HCT116 (cell line): ENCODE measurements at regions not wholly inside any gene's neighbourhood (a gene's known extent, or its start where the extent isn't known, plus 50 kb on each side); places are given as distances from the start of the nearest gene placed in this dataset.

ENCODE experiments used
- ATAC-seq: fragments of 200-7000 bp; cut with Tn5 transposase; 2 replicates; pipeline ENCODE4 v1.9.1; 2020; ENCODE audit warnings: mild to moderate bottlenecking, moderate library complexity
- BruUV-seq: library from RNA; stranded (reverse); fragments of 400-500 nt; replicated peaks from 2 replicates; lab custom pipeline; 2021; lab: Mats Ljungman, UMichigan
- CTCF ChIA-PET: fragments of 300-600 bp; sonication (Branson Sonifier 250); formaldehyde crosslinking; loops from one replicate; lab custom pipeline; 2021; ENCODE audit warnings: antibody characterized with exemption; lab: Charles Lee
- POLR2A ChIA-PET: fragments of 300-600, 350-600 bp; sonication (Branson Sonifier 250); formaldehyde crosslinking; loops from one replicate; lab custom pipeline; 2021; ENCODE audit warnings: antibody characterized with exemption; lab: Charles Lee
- RAD21 ChIA-PET, 2 experiments: fragments of 300-600 bp; sonication (Branson Sonifier 250); formaldehyde crosslinking; loops; one replicate each; lab custom pipeline; 2023; ENCODE audit warnings: low total read pairs in 2 of 2; ENCODE audit not compliant: uncharacterized antibody in 2 of 2, unreplicated experiment in 2 of 2, low non-redundant PET in 1 of 2; lab: Charles Lee
- DNase-seq: peaks from one replicate; pipeline ENCODE4 v3.0.0-alpha.2; 2010; ENCODE audit warnings: low read depth, low spot score
- H2AFZ ChIP-seq: fragments of 200-600 bp; shearing (Covaris generic), sonication (generic); 2 replicates; pipeline ENCODE4 v1.6.1; 2017; ENCODE audit warnings: low read depth, mixed run types, mixed read lengths, antibody characterized with exemption, low read length; ENCODE audit not compliant: poor library complexity, severe bottlenecking
- H3K27ac ChIP-seq: 2 replicates; pipeline ENCODE4 v1.5.1; 2012; ENCODE audit warnings: low read depth, low read length
- H3K27me3 ChIP-seq: fragments of 200-600 bp; sonication (generic); 2 replicates; pipeline ENCODE4 v1.6.1; 2016; ENCODE audit warnings: mixed run types, low read length, mixed read lengths; ENCODE audit not compliant: insufficient read depth
- H3K36me3 ChIP-seq, 2 experiments: fragments of 200-500 bp in 1 of 2; fragments of 200-600 bp in 1 of 2; sonication (Bioruptor generic) in 1 of 2; sonication (generic) in 1 of 2; 2 replicates each; pipeline versions ENCODE4 v1.5.1 to v1.6.1; 2014 to 2016; ENCODE audit warnings: low read length in 2 of 2, inconsistent platforms in 1 of 2, mixed read lengths in 1 of 2, mixed run types in 1 of 2; ENCODE audit not compliant: insufficient read depth in 2 of 2, control insufficient read depth in 1 of 2
- H3K4me1 ChIP-seq, 2 experiments: fragments of 200-600 bp in 1 of 2; sonication (generic) in 1 of 2; 2 replicates each; pipeline versions ENCODE4 v1.5.1 to v1.6.1; 2012 to 2017; ENCODE audit warnings: low read length in 2 of 2, inconsistent platforms in 1 of 2, mild to moderate bottlenecking in 1 of 2, mixed read lengths in 1 of 2, mixed run types in 1 of 2, moderate library complexity in 1 of 2; ENCODE audit not compliant: insufficient read depth in 2 of 2, control insufficient read depth in 1 of 2
- H3K4me2 ChIP-seq: fragments of 200-600 bp; sonication (generic); 2 replicates; pipeline ENCODE4 v1.6.1; 2017; ENCODE audit warnings: mixed run types, low read length, mixed read lengths
- H3K4me3 ChIP-seq, 2 experiments: fragments of 200-600 bp in 1 of 2; sonication (generic) in 1 of 2; replicated peaks in 1 of 2; 2 replicates each; pipeline ENCODE4 v1.5.1; 2011 to 2016; ENCODE audit warnings: low read length in 2 of 2, control low read depth in 1 of 2, low read depth in 1 of 2, mild to moderate bottlenecking in 1 of 2, mixed read lengths in 1 of 2, mixed run types in 1 of 2
- H3K79me2 ChIP-seq: fragments of 200-600 bp; sonication (generic); 2 replicates; pipeline ENCODE4 v1.6.1; 2017; ENCODE audit warnings: mild to moderate bottlenecking, mixed run types, low read length, moderate library complexity, mixed read lengths; ENCODE audit not compliant: insufficient read depth
- H3K9ac ChIP-seq: fragments of 200-600 bp; sonication (generic); 2 replicates; pipeline ENCODE4 v1.6.1; 2016; ENCODE audit warnings: low read length, mixed read lengths
- H3K9me2 ChIP-seq: fragments of 200-600 bp; sonication (generic), shearing (Covaris generic); 2 replicates; pipeline ENCODE4 v1.6.1; 2017; ENCODE audit warnings: mixed run types, mild to moderate bottlenecking, moderate library complexity; ENCODE audit not compliant: insufficient read depth
- H3K9me3 ChIP-seq, 2 experiments: fragments of 200-500 bp in 1 of 2; fragments of 200-600 bp in 1 of 2; sonication (Bioruptor generic) in 1 of 2; sonication (generic) in 1 of 2; 2 replicates each; pipeline ENCODE4 v1.6.1; 2014 to 2017; ENCODE audit warnings: low read length in 2 of 2, mixed read lengths in 2 of 2, inconsistent platforms in 1 of 2, low read depth in 1 of 2, mild to moderate bottlenecking in 1 of 2, mixed run types in 1 of 2, moderate library complexity in 1 of 2; ENCODE audit not compliant: control insufficient read depth in 1 of 2, insufficient read depth in 1 of 2
- H4K20me1 ChIP-seq: fragments of 200-600 bp; sonication (generic), shearing (Covaris generic); 2 replicates; pipeline ENCODE4 v1.6.1; 2017; ENCODE audit warnings: mixed run types, mild to moderate bottlenecking, moderate library complexity; ENCODE audit not compliant: insufficient read depth
- ATF3 ChIP-seq: IDR thresholded peaks from 2 replicates; pipeline ENCODE4 v1.6.1; 2012
- CBX3 ChIP-seq: IDR thresholded peaks from 2 replicates; pipeline ENCODE4 v1.6.1; 2012; ENCODE audit warnings: low read depth
- CTCF ChIP-seq, 3 experiments: fragments of 200-600 bp in 1 of 3; sonication (generic) in 1 of 3; IDR thresholded peaks in 2 of 3; conservative IDR thresholded peaks in 1 of 3; 2 replicates each; pipeline ENCODE4 v1.5.1; 2012 to 2017; ENCODE audit warnings: low read depth in 2 of 3, low read length in 2 of 3, antibody characterized with exemption in 1 of 3, borderline replicate concordance in 1 of 3, control low read depth in 1 of 3, mild to moderate bottlenecking in 1 of 3, mixed read lengths in 1 of 3, mixed run types in 1 of 3, moderate library complexity in 1 of 3; ENCODE audit not compliant: insufficient read depth in 1 of 3
- EGR1 ChIP-seq: IDR thresholded peaks from 2 replicates; pipeline ENCODE4 v1.6.1; 2012; ENCODE audit warnings: low read depth
- ELF1 ChIP-seq: IDR thresholded peaks from 2 replicates; pipeline ENCODE4 v1.6.1; 2012; ENCODE audit warnings: low read depth, borderline replicate concordance
- EZH2 ChIP-seq: fragments of 200-600 bp; sonication (generic); IDR thresholded peaks from 2 replicates; pipeline ENCODE4 v1.6.1; 2017; ENCODE audit warnings: antibody characterized with exemption, mixed run types
- EZH2phosphoT487 ChIP-seq: fragments of 200-600 bp; IDR thresholded peaks from 2 replicates; pipeline ENCODE4 v1.6.1; 2018; ENCODE audit warnings: antibody characterized with exemption, borderline replicate concordance
- JUND ChIP-seq: IDR thresholded peaks from 2 replicates; pipeline ENCODE4 v1.6.1; 2012
- MAX ChIP-seq: IDR thresholded peaks from 2 replicates; pipeline ENCODE4 v1.6.1; 2012
- POLR2A ChIP-seq: IDR thresholded peaks from 2 replicates; pipeline ENCODE4 v1.7.0; 2011; ENCODE audit warnings: borderline replicate concordance; ENCODE audit not compliant: insufficient read depth, insufficient read length; ENCODE audit errors: extremely low read depth
- POLR2AphosphoS5 ChIP-seq: IDR thresholded peaks from 2 replicates; pipeline ENCODE4 v1.6.1; 2011; ENCODE audit warnings: mild to moderate bottlenecking, low read depth, low read length, moderate library complexity
- RAD21 ChIP-seq: IDR thresholded peaks from 2 replicates; pipeline ENCODE4 v1.6.1; 2012; ENCODE audit warnings: low read depth, mild to moderate bottlenecking
- SIN3A ChIP-seq: IDR thresholded peaks from 2 replicates; pipeline ENCODE4 v1.6.1; 2012; ENCODE audit warnings: low read depth
- SP1 ChIP-seq: IDR thresholded peaks from 2 replicates; pipeline ENCODE4 v1.6.1; 2012; ENCODE audit warnings: low read depth
- SRF ChIP-seq: IDR thresholded peaks from 2 replicates; pipeline ENCODE4 v1.6.1; 2012; ENCODE audit warnings: low read depth
- YY1 ChIP-seq: IDR thresholded peaks from 2 replicates; pipeline ENCODE4 v1.6.1; 2011; ENCODE audit warnings: low read length, low read depth, moderate library complexity, mild to moderate bottlenecking; ENCODE audit not compliant: insufficient replicate concordance; ENCODE audit errors: extremely low read depth
- ZFX ChIP-seq: fragments of 450-650 bp; IDR thresholded peaks from 2 replicates; pipeline ENCODE4 v1.6.1; 2017
- ZNF274 ChIP-seq: fragments of 200-500 bp; sonication (Bioruptor generic); IDR thresholded peaks from 2 replicates; pipeline ENCODE4 v1.6.1; 2014; ENCODE audit warnings: mild to moderate bottlenecking, low read depth, low read length, inconsistent platforms
- intact Hi-C: fragments of 100-400 bp; cut with micrococcal nuclease; formaldehyde crosslinking; loops from 2 replicates; pipeline ENCODE4 v1.10.0; 2022
- TF ChIP-seq, protein P1 (sequence below): IDR thresholded peaks from 2 replicates; pipeline ENCODE4 v1.6.1; 2012; ENCODE audit warnings: low read depth

DNA sequence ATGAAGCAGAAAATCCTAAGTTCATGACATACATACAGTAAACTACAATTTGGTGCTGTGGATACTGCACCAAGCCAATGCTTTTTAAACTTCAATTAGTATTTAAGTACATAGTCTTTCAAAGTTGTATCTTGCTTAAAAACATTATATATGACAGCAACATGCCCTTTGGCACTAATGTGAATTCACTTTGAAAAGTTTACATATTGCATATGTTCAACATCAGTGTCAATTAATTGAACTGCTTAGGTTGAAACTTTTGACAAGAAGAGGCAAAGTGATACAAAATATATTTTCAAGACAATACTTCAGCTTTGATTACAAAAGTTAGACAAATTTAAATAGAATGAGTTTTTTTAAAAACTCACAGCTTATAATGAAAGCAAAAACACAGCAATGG, 119.4 kb upstream of the ROBO2 start:
- no peak overlapping the region for H3K4me2 ChIP-seq
- no peak overlapping the region for H3K9ac ChIP-seq
- H3K4me1 ChIP-seq: no peaks in the 10 kb centered on the region
- no peak overlapping the region for H2AFZ ChIP-seq
- intact Hi-C loops: no loop called here
- ChIA-PET POLR2A (no interaction called here), RAD21 (no interaction called here), CTCF (no interaction called here)
- DNase-seq (no peak), ATAC-seq (no peak)
- no peaks in the 10 kb centered on the region for H3K9me2 ChIP-seq
- BruUV-seq: no TSS peak
- no peak overlapping the region for H3K27ac ChIP-seq
- no peaks in the 10 kb centered on the region for H3K79me2 ChIP-seq
- H3K9me3 ChIP-seq: peaks cover 4 to 36% of the 10 kb centered on the region in 2 experiments; a peak in 2 of 4 replicates
- no peaks in the 10 kb centered on the region for H4K20me1 ChIP-seq
- H3K4me3 ChIP-seq: no peak overlapping the region
- H3K36me3 ChIP-seq: no peaks in the 10 kb centered on the region
- no peaks in the 10 kb centered on the region for H3K27me3 ChIP-seq
- no peak for TF ChIP-seq EZH2phosphoT487
- TF ChIP-seq EZH2: no peak
- no peak for TF ChIP-seq EGR1
- no peak for TF ChIP-seq CTCF (IDR thresholded peaks at IDR 0.05 in 2 of 3, conservative IDR thresholded peaks at IDR 0.05 in 1 of 3; ENCODE audit: borderline replicate concordance in 1 of 3, insufficient read depth in 1 of 3, low read depth in 2 of 3, low read length in 2 of 3)
- TF ChIP-seq ATF3: no peak
- TF ChIP-seq MAX: no peak
- TF ChIP-seq CBX3: no peak
- TF ChIP-seq ELF1: no peak
- TF ChIP-seq JUND: no peak
- TF ChIP-seq POLR2AphosphoS5: no peak
- no peak for TF ChIP-seq SRF
- no peak for TF ChIP-seq ZFX
- TF ChIP-seq SIN3A: no peak
- no peak for TF ChIP-seq YY1
- TF ChIP-seq, protein P1, sequence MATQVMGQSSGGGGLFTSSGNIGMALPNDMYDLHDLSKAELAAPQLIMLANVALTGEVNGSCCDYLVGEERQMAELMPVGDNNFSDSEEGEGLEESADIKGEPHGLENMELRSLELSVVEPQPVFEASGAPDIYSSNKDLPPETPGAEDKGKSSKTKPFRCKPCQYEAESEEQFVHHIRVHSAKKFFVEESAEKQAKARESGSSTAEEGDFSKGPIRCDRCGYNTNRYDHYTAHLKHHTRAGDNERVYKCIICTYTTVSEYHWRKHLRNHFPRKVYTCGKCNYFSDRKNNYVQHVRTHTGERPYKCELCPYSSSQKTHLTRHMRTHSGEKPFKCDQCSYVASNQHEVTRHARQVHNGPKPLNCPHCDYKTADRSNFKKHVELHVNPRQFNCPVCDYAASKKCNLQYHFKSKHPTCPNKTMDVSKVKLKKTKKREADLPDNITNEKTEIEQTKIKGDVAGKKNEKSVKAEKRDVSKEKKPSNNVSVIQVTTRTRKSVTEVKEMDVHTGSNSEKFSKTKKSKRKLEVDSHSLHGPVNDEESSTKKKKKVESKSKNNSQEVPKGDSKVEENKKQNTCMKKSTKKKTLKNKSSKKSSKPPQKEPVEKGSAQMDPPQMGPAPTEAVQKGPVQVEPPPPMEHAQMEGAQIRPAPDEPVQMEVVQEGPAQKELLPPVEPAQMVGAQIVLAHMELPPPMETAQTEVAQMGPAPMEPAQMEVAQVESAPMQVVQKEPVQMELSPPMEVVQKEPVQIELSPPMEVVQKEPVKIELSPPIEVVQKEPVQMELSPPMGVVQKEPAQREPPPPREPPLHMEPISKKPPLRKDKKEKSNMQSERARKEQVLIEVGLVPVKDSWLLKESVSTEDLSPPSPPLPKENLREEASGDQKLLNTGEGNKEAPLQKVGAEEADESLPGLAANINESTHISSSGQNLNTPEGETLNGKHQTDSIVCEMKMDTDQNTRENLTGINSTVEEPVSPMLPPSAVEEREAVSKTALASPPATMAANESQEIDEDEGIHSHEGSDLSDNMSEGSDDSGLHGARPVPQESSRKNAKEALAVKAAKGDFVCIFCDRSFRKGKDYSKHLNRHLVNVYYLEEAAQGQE: no peak
- no peak for TF ChIP-seq ZNF274
- no peak for TF ChIP-seq SP1
- TF ChIP-seq POLR2A: no peak
- no peak for TF ChIP-seq RAD21
